ENCODE measurements at regions not wholly inside any gene's neighbourhood (a gene's known extent, or its start where the extent isn't known, plus 50 kb on each side); places are given as distances from the start of the nearest gene placed in this dataset.
"Not testable (repeated sequence)": the region's sequence is repeated elsewhere in the genome, so short reads cannot be mapped to it uniquely, and the experiment has no call there.

DNA sequence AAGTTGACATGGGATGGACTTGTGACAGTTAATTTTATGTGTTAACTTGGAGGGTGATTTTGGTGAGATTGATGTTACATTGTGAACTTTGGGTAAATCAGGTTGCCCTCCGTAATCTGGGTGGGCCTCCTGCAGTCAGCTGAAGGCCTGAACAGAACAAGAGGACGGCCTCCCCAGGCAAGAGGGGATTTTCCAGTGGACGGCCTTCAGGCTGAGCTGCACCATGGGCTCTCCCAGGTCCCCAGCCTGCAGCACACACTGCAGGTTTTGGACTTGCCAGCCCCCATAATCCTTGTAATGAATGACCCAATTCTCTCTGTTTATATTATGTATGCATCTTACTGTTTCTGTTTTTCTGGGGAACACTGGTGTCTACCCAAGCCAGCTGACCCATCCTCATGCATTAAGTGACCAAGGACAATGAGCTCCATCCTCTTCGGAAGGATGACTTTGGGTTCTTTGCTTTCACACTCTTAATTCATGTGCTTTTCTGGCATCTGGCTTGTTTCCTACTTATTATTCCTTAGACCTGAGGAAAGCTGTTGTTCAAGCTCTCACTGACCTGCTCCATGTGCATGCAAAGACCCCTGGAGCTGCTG is 64.2 kb downstream of the DACT2 start:
- DNase-seq (ENCODE audit: low spot score): no peak

DNA sequence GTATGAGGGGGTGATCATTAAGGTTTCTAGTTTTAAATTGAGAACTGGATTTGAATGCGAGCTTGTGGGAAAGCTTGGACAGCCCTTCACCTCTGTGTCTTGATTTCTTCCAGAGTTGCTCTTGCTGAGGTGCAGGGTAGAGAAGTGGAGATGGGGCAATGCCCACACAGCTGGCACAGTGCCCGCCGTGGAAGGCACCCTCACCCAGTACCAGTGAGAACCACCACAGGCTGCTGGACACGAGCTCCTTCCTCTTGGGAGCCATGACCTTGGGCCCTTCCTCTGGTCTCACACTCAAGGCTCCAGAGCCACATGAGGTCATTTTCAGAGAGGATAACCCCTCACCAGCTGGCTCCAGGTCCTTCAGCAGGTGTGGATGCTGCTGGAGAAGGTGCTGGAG is 67.3 kb downstream of the DACT2 start:
- no peak for DNase-seq (ENCODE audit: low spot score)

DNA sequence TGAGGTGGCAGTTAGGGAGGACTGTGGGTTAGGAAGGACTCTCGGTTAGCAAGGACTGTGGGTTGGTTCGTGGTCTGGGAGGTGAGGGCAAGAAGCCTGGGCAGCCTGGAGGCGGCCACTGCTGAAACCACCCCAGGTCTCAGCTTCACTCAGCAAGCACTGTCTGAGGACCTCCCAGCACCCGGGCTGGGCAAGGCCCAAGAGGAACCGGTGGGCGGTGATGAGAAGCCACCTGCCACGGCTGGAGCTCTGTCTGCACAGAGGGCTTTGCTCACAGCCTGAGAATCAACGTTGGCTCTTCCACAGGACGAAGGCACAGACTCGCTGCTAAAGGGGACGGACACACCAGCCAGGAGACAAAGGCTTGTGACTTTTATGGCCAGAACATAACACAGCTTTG is 69.3 kb downstream of the DACT2 start:
- DNase-seq (ENCODE audit: low spot score): no peak

DNA sequence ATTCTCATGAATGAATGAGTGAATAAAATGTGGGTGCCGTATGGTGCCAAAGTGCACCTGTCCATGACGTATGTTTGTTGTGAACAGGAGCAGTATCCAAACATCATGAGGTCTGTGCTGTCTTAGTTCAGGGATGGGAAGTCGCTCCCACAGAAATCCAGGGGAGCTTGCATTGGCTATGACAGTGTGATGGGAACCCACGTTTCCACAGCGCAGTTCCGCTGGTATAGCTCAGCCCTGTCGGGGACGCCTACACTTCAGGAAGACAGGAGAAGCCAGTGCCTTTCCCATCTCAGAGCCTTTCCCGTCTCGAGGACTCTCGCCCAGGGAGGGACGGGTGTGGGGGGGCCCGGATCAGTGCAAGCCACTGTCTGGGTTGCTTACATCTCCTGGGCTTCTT is 69.8 kb downstream of the DACT2 start:
- no peak for DNase-seq (ENCODE audit: low spot score)

DNA sequence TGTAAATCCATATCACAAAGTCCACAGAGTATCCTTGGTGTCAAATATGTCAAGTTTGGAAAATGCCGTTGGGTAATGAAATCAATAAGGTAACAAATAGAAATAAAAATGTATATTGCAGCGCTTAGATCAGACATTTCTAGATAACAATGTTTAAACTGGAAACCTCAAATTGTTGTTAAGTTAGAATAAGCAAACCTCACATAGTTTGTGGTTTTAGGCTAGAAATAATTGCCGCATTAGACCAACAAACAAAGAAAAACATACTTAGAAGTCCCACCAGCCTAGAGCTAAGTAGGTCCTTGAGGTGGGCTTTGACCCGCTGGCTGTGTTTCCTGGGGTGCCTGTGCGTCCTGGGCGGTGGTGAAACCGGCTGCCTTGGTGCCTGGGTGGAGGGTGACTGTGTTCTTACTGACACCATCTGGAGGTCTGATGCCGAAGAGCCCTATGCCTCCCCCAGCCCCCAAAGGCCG is 71.4 kb downstream of the DACT2 start:
- DNase-seq (ENCODE audit: low spot score): no peak

DNA sequence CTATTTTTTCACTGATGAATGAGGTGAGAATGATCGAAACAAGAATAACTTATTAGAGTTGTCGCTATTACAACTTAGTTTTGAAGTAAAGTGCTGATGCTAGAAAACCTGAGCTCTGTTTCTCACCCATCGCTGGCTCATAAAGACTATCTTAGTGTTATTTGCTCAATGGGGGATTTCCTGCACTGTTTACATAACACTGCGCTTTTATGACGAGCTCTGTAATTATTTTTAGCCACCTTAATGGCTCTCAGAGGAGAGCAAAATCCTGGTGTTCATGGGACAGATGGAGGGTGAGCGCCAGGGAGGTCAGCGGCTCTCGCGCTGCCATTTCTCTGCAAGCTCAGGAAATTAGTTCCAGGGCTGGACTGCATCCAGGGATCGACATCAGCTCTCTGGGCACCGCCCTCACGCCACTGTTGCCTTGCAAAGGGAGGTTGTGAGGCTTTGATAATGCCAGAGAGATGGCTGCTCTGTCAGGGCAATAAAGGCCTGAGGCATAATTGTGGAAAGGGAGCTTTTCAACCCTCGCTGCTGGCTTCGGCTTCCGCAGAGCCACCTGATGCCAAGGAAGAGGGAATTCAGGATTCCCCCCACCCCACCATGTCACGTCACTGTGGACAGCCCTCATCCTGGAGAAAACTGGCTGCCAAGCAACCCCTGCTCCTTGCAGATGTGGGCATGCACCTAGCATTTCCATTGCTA is 72.0 kb downstream of the DACT2 start:
- DNase-seq (ENCODE audit: low spot score): no peak

DNA sequence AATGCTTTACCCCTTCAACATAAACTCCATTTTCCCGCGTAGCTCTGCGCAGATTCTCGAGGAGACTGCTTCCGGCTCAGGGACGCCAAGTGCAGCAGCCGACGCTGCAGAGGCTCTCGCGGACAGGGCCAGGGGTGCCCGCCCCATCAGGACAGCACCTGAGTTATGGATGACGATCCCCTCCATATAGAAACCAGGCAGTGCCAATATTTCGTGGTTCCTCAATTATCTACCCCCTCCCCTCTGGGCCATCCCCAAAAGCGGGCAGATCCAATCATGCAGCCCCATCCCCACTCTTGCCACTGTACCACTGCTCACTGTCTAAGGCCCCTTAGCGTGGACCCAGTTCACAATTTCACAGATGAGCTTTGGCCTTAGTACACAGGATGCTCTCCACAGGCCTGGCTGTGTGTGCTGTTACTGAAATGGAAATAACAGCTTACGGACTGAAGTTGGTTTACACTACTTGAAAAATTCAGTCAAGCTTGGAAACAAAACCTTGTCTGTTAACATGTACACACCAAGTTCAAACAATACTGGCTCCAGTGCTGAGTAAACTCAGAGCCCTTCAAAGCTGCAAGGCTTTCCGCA is 74.5 kb downstream of the DACT2 start:
- DNase-seq (ENCODE audit: low spot score): no peak

DNA sequence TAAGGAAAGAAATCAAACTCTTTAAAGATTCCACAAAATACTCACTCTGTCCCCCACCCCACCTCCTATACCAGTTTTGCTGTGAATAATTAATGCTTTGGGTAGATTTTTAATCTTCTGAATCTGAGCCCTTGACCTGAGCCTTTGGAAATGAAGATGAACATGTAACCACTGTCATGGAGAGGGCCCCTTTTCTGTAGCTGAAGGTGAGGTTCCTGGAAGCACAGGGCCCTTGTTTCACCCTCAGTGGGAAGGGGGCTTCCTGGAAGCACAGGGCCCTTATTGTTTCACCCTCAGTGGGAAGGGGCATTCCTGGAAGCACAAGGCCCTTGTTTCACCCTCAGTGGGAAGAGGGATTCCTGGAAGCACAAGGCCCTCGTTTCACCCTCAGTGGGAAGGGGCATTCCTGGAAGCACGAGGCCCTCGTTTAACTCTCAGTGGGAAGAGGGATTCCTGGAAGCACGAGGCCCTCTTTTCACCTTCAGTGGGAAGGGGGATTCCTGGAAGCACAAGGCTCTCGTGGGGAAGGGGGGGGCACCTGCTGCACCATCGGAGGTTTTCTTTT is 75.7 kb downstream of the DACT2 start:
- no peak for DNase-seq (ENCODE audit: low spot score)

DNA sequence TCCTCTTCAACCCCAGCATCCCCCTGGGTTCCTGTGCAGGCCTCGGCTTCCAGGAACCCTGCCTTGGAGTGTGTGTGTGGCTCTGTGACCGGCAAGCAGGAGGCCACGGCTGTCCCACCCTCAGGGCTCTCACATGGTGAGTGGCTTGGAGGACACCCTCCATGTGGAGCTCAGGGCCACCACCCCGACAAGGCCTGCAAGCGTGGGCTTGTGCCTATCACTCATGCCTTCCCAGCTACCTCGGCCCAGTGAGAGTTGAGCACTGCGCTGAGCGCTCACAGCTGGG is 76.7 kb downstream of the DACT2 start:
- DNase-seq (ENCODE audit: low spot score): no peak

DNA sequence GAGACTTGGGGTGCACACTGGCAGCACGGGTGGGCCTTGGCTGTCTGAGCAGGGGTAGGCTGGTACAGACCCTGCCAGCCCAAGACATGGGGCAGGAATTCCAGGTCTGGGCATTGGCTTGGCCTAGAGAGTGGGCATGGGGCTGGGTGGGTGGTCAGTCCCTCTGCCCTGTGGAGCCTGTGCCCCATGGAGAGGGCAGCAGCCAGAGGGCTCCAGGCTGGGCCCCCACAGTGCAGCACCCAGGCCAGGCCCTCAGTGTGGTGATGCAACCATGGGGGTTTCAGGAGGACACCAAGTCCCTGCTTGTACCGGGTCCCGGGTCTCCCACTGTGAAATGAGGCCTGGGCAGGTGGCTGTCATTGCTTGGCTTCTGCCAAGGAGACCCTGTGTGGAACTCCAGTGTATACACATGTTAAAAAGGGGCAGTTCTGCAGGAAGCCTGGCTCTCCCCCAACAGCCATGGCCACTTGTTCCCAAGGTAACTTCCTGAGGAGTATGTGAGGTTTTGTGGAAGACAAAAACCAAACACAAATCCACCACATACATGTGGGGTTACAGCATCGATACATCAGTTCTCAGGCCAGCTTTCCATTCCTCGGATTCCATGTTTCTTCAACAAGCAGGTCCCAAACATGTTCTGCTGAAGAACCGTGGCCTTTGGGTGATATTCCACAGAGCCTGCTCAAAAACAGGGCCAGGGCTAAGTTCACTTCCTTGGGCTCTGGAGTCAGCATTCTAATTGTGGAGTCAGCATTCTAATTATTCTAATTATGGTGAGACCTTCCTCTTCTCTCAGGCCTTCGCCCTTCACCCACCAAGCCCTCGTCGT is 77.3 kb downstream of the DACT2 start:
- no peak for DNase-seq (ENCODE audit: low spot score)

DNA sequence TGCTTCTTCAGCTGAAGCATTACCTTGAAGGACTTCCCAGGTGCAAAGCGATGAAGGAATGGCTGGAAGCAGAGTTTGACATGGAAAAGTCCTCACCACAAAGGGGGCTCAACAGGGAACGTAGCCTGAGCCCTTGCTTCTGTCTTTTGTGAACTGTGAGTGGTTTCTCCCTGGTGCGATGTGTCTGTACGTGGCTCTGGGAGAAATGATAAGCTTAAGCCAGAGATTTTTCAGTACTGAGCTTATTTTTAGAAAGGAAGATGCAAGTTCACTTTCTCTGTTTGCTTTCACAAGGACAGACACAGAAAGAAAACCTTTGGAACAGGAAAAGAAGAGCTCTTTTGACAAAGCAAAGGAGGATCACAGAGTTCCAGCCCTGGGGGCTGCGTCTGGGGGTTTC is 79.4 kb downstream of the DACT2 start:
- no peak for DNase-seq (ENCODE audit: low spot score)

DNA sequence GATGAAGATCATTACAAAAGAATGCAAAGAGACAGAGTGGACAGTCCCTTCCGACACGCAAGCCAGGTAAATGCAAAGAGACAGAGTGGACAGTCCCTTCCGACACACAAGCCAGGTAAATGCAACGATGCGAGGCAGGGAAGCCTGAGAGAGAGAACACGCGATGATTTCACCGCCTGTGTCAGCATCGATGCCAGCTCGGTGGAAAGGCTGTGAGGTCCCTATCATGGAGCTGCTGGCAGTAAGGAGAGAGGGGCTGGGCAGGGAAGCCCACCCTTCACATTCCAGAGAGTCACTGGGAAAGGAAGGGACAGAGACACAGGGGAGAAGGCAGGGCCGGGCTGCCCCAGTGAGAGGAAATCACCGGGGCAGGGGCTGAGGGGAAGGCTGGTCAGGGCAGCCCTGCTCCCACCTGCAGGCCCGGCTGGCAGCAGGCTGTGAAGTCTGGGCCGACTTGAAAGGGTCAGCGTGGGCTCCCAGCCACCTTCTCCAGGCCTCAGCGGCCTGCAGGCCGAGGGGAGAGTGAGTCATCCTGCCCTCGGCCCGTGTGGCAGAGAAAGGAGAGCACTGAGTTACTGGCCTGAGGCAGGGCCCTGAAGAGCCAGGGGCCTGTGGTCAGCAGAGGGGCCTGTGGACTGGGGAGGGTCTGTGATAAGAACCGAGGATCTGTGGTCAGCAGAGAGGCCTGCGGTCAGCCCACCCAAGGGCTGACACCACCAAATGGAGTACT is 80.4 kb downstream of the DACT2 start:
- no peak for DNase-seq (ENCODE audit: low spot score)

DNA sequence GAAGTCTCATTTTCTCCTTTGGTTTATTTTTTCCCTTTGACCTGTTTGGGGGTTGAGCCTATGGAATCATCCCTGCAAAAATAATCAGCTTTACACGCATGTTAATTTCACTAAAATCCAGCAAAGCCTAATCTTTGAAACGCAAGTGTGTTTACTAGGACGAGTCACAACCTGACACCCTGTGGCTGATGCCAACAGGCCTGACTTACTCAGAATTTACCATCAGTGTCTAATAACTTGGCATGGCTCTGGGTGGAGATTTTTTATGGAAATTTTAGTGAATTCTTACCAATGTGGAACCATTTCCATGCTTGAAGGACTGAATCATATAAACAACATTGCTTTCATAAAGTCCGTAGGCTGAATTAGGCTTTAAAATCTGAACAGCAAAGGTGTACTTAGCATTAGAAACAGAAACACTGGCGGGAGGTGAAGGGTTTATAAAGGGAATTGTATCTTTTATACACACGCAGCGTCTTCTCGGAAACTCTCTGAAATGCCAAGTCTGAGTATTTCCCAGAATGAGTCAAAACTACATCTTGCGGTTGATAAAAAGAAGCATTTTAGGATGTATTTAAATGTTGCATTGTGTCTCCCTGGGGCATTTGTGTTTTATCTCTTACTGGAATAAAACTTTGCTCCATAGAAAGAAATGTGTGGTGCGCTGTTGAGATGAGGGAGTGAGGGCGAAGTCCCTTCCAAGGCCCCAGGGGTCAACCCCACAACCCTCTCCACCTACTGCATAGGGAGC is 81.2 kb downstream of the DACT2 start:
- DNase-seq (ENCODE audit: low spot score): no peak

DNA sequence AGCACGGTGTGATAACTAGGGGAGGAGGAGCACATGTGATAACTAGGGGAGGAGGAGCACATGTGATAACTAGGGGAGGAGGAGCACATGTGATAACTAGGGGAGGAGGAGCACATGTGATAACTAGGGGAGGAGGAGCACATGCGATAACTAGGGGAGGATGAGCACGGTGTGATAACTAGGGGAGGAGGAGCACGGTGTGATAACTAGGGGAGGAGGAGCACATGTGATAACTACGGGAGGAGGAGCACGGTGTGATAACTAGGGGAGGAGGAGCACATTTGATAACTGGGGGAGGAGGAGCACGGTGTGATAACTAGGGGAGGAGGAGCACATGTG is 85.7 kb downstream of the DACT2 start:
- DNase-seq (ENCODE audit: low spot score): not testable (repeated sequence)

DNA sequence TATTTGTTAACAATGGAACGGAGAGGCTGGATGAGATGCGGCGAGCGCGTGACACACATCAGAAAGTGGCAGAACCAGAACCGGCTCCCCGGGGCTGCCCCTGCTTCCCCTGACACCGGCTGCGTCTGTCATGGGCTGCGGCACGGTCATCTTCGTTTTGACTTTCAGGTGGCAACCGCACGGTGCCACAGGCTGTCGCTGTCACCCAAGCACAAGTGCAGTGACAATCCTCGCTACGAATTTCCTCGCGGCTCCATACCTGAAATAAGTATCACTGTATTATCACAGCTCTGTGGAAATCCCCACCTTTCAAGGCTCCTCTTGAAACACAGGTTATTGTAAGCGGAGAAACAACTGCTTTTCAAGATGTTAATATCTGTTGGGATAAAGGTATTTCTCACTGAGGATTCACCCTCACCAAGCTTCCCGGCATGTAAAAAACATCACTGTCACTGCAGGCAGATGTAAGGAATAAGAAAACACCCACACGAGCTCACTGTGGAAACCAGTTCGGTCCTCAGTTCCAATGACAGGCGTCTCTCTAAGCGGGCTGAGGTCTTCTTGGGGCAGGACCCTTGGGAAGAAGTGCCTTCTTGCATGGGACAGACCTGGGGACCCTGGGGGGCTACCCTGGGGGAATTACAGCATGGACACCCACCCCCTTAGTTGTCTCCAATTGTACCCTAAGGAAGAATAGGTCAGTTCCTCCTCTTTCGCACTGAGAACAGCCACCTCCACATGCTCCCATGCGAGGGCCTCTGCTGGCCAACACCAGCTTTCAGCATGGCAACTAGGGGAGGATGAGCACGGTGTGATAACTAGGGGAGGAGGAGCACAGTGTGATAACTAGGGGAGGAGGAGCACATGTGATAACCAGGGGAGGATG is 86.3 kb downstream of the DACT2 start:
- DNase-seq (ENCODE audit: low spot score): no peak

DNA sequence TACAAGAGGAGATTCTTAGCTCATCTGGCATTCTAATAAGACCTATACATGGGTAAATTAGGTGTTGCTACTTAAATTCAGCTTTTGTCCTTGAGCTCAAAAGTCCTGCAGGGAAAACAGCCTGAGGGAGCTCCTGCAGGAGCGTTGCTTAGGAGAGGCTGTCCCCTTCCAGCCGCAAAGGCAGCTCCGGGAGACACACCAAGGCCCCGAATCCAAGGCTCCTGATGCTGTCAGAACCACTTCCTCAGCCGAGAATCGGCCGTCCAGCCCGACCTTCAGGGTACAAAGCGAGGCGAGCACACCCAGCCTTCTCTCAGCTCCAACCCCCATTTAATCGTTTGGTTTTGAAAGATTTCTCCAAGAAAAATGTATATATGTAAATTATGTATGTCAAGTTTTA is 87.0 kb downstream of the DACT2 start:
- DNase-seq (ENCODE audit: low spot score): no peak

DNA sequence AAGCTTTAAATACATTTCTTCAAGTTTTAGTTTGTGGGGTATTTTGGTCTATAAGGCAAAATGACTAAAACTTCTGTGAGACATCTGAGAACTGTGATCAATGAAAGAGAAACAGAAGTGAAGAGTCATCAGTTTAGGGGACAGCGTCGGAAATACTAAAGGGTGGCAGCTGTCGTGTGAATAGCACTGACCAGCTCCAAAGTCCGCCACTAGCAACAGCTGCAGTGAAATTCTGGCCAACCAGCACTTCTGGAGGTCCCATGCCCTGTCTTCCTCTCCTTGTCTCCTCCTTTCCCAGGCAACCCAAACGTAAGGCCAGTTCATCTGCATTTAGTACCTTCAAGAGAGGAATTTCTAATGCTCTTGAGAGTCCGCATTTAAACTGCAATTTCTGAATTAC is 87.5 kb downstream of the DACT2 start:
- DNase-seq (ENCODE audit: low spot score): no peak

DNA sequence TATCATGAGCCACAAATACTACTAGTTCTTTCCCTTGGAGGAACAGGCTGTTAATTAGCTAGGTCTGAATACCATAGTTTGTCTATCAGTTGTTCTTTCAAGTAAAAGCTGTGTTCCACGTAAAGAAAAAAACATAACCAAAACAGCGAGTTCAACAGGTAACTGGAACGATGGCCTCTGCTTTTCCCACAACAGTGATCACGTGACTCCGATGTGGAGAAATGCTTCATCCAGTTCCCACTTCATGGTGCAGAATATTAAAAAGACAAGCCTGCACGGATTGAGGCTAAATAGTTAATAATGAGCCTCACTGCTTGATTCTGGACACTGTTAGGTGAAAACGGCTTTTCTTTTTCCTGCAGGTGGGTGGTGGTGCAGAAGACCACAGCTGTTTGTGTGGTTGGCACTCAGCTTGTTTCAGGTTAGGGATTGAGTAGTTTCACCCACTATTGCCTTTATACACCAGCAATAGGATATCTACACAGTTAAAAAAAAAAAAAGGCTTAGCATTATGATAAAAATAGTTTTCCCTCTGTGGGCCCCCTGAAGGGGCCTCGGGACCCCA is 88.1 kb downstream of the DACT2 start:
- DNase-seq (ENCODE audit: low spot score): no peak

DNA sequence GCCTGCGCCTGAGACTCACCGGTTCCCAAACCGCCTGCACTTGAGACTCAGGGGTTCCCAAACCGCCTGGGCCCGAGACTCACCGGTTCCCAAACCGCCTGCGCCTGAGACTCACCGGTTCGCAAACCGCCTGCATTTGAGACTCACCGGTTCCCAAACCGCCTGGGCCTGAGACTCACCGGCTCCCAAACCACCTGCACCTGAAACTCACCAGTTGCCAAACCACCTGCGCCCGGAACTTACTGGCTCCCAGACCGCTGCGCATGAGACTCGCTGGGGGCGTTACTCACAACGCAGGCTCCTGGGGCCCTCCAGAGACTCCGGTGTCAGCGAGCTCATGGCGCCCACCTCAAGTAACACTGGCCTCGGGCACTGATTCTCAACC is 90.2 kb downstream of the DACT2 start:
- DNase-seq (ENCODE audit: low spot score): no peak

Data from left forelimb (tissue), 1 donor.